Neural cell (in vitro differentiated cells): ENCODE measurements at regions not wholly inside any gene's neighbourhood (a gene's known extent, or its start where the extent isn't known, plus 50 kb on each side); places are given as distances from the start of the nearest gene placed in this dataset.

Experiments used
- H2AFZ ChIP-seq: fragments of 200-600, 300-800 bp; sonication (generic), shearing (Covaris generic); 2 replicates; pipeline ENCODE4 v1.6.0; 2014; ENCODE audit warnings: low read depth, mild to moderate bottlenecking, antibody characterized with exemption, low read length, moderate library complexity
- H3F3A ChIP-seq: fragments of 200-600 bp; shearing (Covaris generic); 2 replicates; pipeline ENCODE4 v1.6.1; 2016; ENCODE audit warnings: mild to moderate bottlenecking, moderate library complexity, mixed read lengths, antibody characterized with exemption, low read length; ENCODE audit not compliant: insufficient read depth, poor library complexity, severe bottlenecking
- H3K27ac ChIP-seq: fragments of 200-600, 300-800 bp; sonication (generic), shearing (Covaris generic); 2 replicates; pipeline ENCODE4 v1.5.1; 2014; ENCODE audit warnings: mild to moderate bottlenecking, low read length, moderate library complexity
- H3K27me3 ChIP-seq: fragments of 300-800, 200-600 bp; sonication (generic), shearing (Covaris generic); 2 replicates; pipeline ENCODE4 v1.6.0; 2014; ENCODE audit warnings: mild to moderate bottlenecking, low read depth, low read length, moderate library complexity; ENCODE audit not compliant: insufficient read depth
- H3K36me3 ChIP-seq: fragments of 300-800, 200-600 bp; sonication (generic), shearing (Covaris generic); 2 replicates; pipeline ENCODE4 v1.5.1; 2014; ENCODE audit warnings: mild to moderate bottlenecking, antibody characterized with exemption, low read length, moderate library complexity; ENCODE audit not compliant: insufficient read depth
- H3K4me2 ChIP-seq: fragments of 300-800, 200-600 bp; sonication (generic), shearing (Covaris generic); 2 replicates; pipeline ENCODE4 v1.6.0; 2014; ENCODE audit warnings: mild to moderate bottlenecking, low read length
- H3K4me3 ChIP-seq: fragments of 300-800, 200-600 bp; sonication (generic), shearing (Covaris generic); 2 replicates; pipeline ENCODE4 v1.5.1; 2014; ENCODE audit warnings: mild to moderate bottlenecking, low read length, moderate library complexity
- H3K79me2 ChIP-seq: fragments of 200-600 bp; shearing (Covaris generic); replicated peaks from 2 replicates; pipeline ENCODE4 v1.6.0; 2014; ENCODE audit warnings: mild to moderate bottlenecking, low read length, moderate library complexity; ENCODE audit not compliant: insufficient read depth
- H3K9ac ChIP-seq: fragments of 300-800, 200-600 bp; sonication (generic), shearing (Covaris generic); 2 replicates; pipeline ENCODE4 v1.6.1; 2016; ENCODE audit warnings: mild to moderate bottlenecking, low read length, mixed read lengths
- H3K9me2 ChIP-seq: fragments of 200-600 bp; shearing (Covaris generic); 2 replicates; pipeline ENCODE4 v1.6.1; 2016; ENCODE audit warnings: mild to moderate bottlenecking, low read length, mixed read lengths; ENCODE audit not compliant: insufficient read depth
- H3K9me3 ChIP-seq: fragments of 200-600, 300-800 bp; sonication (generic), shearing (Covaris generic); 2 replicates; pipeline ENCODE4 v1.6.1; 2016; ENCODE audit warnings: mild to moderate bottlenecking, mixed run types, low read length, moderate library complexity, mixed read lengths
- H4K20me1 ChIP-seq: fragments of 200-600 bp; shearing (Covaris generic); 2 replicates; pipeline ENCODE4 v1.6.1; 2016; ENCODE audit warnings: mild to moderate bottlenecking, mixed run types; ENCODE audit not compliant: insufficient read depth
- EP300 ChIP-seq: fragments of 450-650 bp; conservative IDR thresholded peaks from 2 replicates; pipeline ENCODE4 v1.6.1; 2014; ENCODE audit warnings: antibody characterized with exemption, mild to moderate bottlenecking, moderate library complexity; ENCODE audit not compliant: poor library complexity, severe bottlenecking
- EZH2 ChIP-seq: fragments of 200-600, 300-800 bp; shearing (Covaris generic), sonication (generic); IDR thresholded peaks from 2 replicates; pipeline ENCODE4 v1.6.1; 2014; ENCODE audit warnings: antibody characterized with exemption, low read length, borderline replicate concordance, mild to moderate bottlenecking; ENCODE audit not compliant: insufficient read depth, poor library complexity, severe bottlenecking
- MXI1 ChIP-seq: fragments of 450-650 bp; conservative IDR thresholded peaks from 2 replicates; pipeline ENCODE4 v1.6.1; 2014; ENCODE audit warnings: antibody characterized with exemption, mild to moderate bottlenecking; ENCODE audit not compliant: poor library complexity, severe bottlenecking
- POLR2AphosphoS5 ChIP-seq: IDR thresholded peaks from 2 replicates; pipeline ENCODE4 v1.6.1; 2012
- RAD21 ChIP-seq: fragments of 450-650 bp; conservative IDR thresholded peaks from 2 replicates; pipeline ENCODE4 v1.6.1; 2014; ENCODE audit warnings: antibody characterized with exemption, mild to moderate bottlenecking, moderate library complexity
- SMC3 ChIP-seq: fragments of 450-650 bp; conservative IDR thresholded peaks from 2 replicates; pipeline ENCODE4 v1.6.1; 2014; ENCODE audit warnings: antibody characterized with exemption, mild to moderate bottlenecking, moderate library complexity; ENCODE audit not compliant: poor library complexity
- TAF1 ChIP-seq: IDR thresholded peaks from 2 replicates; pipeline ENCODE4 v1.6.1; 2012; ENCODE audit warnings: low read depth
- TF ChIP-seq, protein P1 (sequence below): IDR thresholded peaks from 2 replicates; pipeline ENCODE4 v1.6.1; 2012; ENCODE audit warnings: borderline replicate concordance
- TF ChIP-seq, protein P2 (sequence below): fragments of 450-650 bp; IDR thresholded peaks from 2 replicates; pipeline ENCODE4 v1.5.1; 2014; ENCODE audit warnings: antibody characterized with exemption, mild to moderate bottlenecking, moderate library complexity; ENCODE audit not compliant: poor library complexity, severe bottlenecking

DNA sequence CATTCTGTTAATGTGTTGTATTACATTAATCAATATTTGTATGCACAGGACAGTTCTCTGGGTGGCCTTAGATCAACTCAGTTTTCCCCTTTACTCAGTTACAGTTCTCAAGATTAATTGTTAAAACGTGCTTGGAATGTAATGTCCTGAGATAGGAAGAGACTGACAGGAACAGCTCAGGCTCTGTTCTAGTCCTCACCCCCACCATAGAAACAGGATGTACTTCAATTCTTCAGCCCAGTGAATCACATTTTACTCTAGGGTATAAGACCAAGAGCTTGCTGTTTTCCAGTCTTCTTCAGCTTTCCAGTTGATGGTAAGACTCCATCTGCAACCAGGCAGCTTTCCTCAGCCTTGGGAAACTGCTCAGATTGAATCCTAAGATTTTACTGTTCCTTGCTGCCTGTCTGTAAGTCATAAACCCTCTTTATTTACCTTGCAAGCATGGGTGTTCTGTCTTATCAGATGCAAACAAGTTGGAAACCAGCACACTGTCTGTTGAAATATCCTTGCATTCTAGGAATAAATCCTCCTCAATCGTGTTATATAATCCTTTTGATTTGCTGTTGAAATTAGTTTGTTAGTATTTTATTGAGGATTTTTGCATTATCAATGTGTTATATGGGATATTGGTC is 836.9 kb upstream of the PCDH9 start:
- Histone ChIP-seq H4K20me1 (no peaks in the 10 kb centered on the region), H3K36me3 (no peaks in the 10 kb centered on the region), H3F3A (no peaks in the 10 kb centered on the region), H3K79me2 (no peaks in the 10 kb centered on the region), H3K4me3 (no peak overlapping the region), H3K9me2 (no peaks in the 10 kb centered on the region), H3K9ac (no peak overlapping the region), H2AFZ (no peak overlapping the region), H3K27me3 (no peaks in the 10 kb centered on the region), H3K27ac (no peak overlapping the region), H3K9me3 (no peaks in the 10 kb centered on the region), H3K4me2 (no peak overlapping the region)
- TF ChIP-seq EZH2 = no peak
- no peak for TF ChIP-seq MXI1
- TF ChIP-seq TAF1 = no peak

DNA sequence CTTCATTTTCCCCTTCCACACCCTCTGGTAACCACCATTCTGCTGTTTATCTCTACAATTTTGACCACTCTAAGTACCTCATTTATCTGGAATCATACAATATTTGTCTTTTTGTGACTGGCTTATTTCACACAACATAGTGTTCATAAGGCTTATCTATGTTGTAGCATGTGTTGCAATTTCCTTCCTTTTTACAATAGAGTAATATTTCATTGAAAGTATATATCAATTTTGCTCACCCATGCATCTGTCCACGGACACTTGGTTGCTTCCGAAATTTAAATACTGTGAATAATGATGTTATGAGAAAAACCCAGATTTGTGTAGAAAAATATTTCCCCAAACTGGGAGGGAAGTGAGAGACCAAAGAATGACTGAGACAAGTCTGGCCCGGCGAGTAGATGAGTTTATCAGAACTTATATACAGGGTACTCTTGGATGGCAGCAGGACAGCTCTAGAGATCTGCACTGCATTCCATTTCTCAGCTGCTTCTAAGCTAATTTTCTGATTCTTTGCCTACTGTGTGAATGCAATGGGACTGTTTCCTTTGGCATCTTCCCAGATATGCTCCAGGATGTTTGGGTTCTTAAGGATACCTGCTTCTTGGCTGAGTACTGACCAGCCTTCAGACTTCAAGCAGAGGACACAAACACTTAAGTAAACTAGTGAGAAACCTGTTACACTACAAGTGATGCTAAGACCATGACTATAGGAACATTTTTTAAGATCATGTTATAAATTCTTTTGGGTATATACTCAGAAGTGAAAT is 834.0 kb upstream of the PCDH9 start:
- Histone ChIP-seq H2AFZ (no peak overlapping the region), H4K20me1 (no peaks in the 10 kb centered on the region)
- TF ChIP-seq, protein P1, sequence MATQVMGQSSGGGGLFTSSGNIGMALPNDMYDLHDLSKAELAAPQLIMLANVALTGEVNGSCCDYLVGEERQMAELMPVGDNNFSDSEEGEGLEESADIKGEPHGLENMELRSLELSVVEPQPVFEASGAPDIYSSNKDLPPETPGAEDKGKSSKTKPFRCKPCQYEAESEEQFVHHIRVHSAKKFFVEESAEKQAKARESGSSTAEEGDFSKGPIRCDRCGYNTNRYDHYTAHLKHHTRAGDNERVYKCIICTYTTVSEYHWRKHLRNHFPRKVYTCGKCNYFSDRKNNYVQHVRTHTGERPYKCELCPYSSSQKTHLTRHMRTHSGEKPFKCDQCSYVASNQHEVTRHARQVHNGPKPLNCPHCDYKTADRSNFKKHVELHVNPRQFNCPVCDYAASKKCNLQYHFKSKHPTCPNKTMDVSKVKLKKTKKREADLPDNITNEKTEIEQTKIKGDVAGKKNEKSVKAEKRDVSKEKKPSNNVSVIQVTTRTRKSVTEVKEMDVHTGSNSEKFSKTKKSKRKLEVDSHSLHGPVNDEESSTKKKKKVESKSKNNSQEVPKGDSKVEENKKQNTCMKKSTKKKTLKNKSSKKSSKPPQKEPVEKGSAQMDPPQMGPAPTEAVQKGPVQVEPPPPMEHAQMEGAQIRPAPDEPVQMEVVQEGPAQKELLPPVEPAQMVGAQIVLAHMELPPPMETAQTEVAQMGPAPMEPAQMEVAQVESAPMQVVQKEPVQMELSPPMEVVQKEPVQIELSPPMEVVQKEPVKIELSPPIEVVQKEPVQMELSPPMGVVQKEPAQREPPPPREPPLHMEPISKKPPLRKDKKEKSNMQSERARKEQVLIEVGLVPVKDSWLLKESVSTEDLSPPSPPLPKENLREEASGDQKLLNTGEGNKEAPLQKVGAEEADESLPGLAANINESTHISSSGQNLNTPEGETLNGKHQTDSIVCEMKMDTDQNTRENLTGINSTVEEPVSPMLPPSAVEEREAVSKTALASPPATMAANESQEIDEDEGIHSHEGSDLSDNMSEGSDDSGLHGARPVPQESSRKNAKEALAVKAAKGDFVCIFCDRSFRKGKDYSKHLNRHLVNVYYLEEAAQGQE = no peak
- no peak for TF ChIP-seq SMC3
- TF ChIP-seq RAD21 = no peak
- TF ChIP-seq EP300 = no peak
- no peak for TF ChIP-seq EZH2
- no peak for TF ChIP-seq TAF1
- TF ChIP-seq, protein P2, sequence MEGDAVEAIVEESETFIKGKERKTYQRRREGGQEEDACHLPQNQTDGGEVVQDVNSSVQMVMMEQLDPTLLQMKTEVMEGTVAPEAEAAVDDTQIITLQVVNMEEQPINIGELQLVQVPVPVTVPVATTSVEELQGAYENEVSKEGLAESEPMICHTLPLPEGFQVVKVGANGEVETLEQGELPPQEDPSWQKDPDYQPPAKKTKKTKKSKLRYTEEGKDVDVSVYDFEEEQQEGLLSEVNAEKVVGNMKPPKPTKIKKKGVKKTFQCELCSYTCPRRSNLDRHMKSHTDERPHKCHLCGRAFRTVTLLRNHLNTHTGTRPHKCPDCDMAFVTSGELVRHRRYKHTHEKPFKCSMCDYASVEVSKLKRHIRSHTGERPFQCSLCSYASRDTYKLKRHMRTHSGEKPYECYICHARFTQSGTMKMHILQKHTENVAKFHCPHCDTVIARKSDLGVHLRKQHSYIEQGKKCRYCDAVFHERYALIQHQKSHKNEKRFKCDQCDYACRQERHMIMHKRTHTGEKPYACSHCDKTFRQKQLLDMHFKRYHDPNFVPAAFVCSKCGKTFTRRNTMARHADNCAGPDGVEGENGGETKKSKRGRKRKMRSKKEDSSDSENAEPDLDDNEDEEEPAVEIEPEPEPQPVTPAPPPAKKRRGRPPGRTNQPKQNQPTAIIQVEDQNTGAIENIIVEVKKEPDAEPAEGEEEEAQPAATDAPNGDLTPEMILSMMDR = no peak
- TF ChIP-seq POLR2AphosphoS5 = no peak
- no peak for TF ChIP-seq MXI1

More for the DNA sequence above, 834.0 kb upstream of the PCDH9 start:
- Histone ChIP-seq H3K4me3 (no peak overlapping the region), H3F3A (no peaks in the 10 kb centered on the region), H3K9me3 (no peaks in the 10 kb centered on the region), H3K4me2 (no peak overlapping the region), H3K27ac (no peak overlapping the region), H3K9ac (no peak overlapping the region), H3K27me3 (no peaks in the 10 kb centered on the region), H3K9me2 (no peaks in the 10 kb centered on the region), H3K36me3 (no peaks in the 10 kb centered on the region), H3K79me2 (no peaks in the 10 kb centered on the region)
